ENCODE measurements at regions not wholly inside any gene's neighbourhood (a gene's known extent, or its start where the extent isn't known, plus 50 kb on each side); places are given as distances from the start of the nearest gene placed in this dataset.

DNA sequence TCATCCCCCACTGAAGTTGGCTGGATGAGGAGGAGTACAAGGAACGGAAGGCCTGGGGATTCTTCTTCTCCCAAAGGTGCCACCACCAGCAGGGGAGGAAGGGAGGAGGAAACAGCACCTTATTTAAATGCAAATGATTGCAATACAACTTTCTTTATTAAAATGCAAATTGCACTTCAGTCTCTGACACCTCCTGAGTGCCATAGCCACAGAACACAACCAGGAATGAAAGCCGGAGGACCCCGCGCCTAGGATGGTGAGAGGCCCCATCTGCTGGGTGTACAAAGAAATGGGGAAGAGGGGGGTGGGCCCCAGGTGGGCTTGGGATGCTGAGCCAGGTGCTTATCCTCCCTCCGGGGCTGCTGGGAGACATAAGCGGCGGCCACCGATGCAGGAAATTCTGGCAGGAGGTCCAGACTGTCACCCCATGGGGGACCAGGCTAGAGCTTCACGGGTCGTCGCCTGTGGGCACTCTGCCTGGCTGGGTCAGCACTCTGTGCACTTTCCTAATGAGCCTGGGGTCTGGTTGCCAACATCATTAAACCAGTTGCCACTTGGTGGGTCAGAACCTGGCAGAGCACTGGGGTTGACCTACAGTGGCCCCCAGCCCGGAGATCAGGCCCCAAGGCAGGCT, 154.2 kb upstream of the MLN start:
- intact Hi-C loops (cut with micrococcal nuclease): no loop called here
- H3K36me3 Mint-ChIP-seq (ENCODE audit: low read depth): no peaks in the 10 kb centered on the region
- peaks cover 6% of the 10 kb centered on the region for H3K4me1 Mint-ChIP-seq (ENCODE audit: low read depth)

DNA sequence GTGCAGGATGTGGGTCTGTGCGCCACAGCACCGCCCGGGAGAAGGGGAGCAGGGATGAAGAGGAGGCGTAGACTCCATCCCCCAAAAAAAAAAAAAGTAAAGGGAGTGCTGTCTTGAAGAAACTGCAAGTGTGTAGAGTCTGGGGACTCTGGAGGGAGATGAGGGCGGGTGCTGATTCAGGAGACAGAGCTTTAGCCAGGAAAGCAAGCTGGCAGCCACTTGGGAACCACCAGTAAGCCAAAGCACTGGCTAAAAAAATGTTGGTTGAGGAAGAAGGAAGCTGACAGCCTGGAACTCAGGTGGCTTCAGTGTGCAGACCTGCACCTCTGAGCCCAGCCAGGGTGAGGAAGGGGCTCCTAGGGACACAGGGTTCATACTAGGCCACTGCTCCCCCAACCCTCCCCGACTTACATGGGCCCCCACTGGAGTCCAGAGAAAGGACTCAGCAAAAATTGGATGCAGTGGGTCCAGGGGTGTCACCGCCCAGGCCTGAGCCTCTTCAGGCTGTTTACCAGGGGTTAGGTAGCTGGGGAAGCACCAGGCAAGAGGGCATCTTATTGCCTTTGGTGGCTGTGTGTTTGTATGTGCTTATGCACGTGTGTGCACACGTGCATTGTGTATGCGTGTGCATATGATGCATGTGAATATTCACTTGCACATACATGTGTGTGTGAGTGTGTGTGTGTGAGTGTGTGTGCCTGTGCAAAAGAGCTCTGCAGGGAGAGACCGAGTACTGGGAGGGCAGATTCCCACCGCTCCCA, 153.5 kb upstream of the MLN start:
- Mint-ChIP-seq H3K27me3 (peaks cover 4% of the 10 kb centered on the region), H3K36me3 (ENCODE audit: low read depth) (no peaks in the 10 kb centered on the region), H3K27ac (no peak overlapping the region), H3K9me3 (no peaks in the 10 kb centered on the region), H3K4me3 (no peak overlapping the region), H3K4me1 (ENCODE audit: low read depth) (peaks cover 6% of the 10 kb centered on the region)
- intact Hi-C loops (cut with micrococcal nuclease): no loop called here

More for the DNA sequence above, 154.2 kb upstream of the MLN start:
- no peak overlapping the region for H3K4me3 Mint-ChIP-seq
- H3K27ac Mint-ChIP-seq: no peak overlapping the region
- H3K27me3 Mint-ChIP-seq: peaks cover 4% of the 10 kb centered on the region
- no peaks in the 10 kb centered on the region for H3K9me3 Mint-ChIP-seq

GRCh38 chr6:33956206-33956605, 152.4 kb upstream of the MLN start:
- H3K36me3 Mint-ChIP-seq (ENCODE audit: low read depth): no peaks in the 10 kb centered on the region
- H3K27me3 Mint-ChIP-seq: peaks cover 4% of the 10 kb centered on the region
- H3K27ac Mint-ChIP-seq: no peak overlapping the region
- intact Hi-C loops (cut with micrococcal nuclease): no loop called here
- H3K4me3 Mint-ChIP-seq: no peak overlapping the region
- no peaks in the 10 kb centered on the region for H3K9me3 Mint-ChIP-seq
- H3K4me1 Mint-ChIP-seq (ENCODE audit: low read depth): peaks cover 6% of the 10 kb centered on the region

DNA sequence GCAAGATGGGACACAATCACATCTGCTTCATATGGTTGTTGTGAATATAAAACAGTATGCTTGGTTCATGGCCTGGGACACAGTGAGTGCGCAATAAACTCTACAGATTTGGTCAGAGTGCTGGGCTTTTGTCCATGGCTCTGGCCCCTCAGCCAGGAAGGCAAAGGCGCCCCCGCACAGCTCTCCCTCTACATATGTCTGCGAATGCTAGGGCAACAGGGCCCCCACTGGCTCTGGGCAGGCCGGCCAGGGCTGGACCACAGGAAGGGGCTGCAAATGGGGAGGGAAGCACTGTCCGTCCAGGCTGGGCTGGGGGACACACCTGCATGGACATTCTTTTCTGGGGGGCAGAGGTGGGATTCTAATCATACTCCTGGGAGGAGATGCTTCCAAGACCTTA, 151.8 kb upstream of the MLN start:
- no peaks in the 10 kb centered on the region for H3K9me3 Mint-ChIP-seq

DNA sequence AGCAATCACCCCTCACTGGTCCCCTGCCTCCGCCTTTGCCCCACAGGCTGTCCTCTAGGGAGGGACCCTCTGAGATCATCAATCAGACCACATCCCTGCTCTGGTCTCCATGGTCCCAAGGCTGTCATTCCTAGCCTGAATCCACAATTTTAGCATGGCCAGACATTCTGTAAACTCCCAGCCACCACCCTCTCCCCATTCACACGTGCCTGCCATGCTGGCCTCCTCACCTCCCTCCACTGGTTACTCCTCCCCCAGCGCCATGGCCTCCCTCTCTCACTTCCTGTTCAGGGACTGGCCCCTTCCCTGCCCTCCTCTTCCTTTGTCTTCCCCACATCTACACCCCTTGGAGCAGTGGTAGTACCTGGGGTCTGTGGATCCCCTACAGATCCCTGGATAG, 150.7 kb upstream of the MLN start:
- Mint-ChIP-seq H3K27me3 (peaks cover 2% of the 10 kb centered on the region), H3K4me1 (ENCODE audit: low read depth) (peaks cover 6% of the 10 kb centered on the region), H3K36me3 (ENCODE audit: low read depth) (no peaks in the 10 kb centered on the region), H3K4me3 (no peak overlapping the region), H3K27ac (no peak overlapping the region), H3K9me3 (no peaks in the 10 kb centered on the region)
- intact Hi-C loops (cut with micrococcal nuclease): no loop called here

More for the DNA sequence above, 151.8 kb upstream of the MLN start:
- peaks cover 6% of the 10 kb centered on the region for H3K4me1 Mint-ChIP-seq (ENCODE audit: low read depth)
- intact Hi-C loops (cut with micrococcal nuclease): no loop called here
- H3K27ac Mint-ChIP-seq: no peak overlapping the region
- peaks cover 2% of the 10 kb centered on the region for H3K27me3 Mint-ChIP-seq
- H3K4me3 Mint-ChIP-seq: no peak overlapping the region
- no peaks in the 10 kb centered on the region for H3K36me3 Mint-ChIP-seq (ENCODE audit: low read depth)

GRCh38 chr6:33953171-33953570, 149.4 kb upstream of the MLN start:
- no peaks in the 10 kb centered on the region for H3K9me3 Mint-ChIP-seq
- H3K4me3 Mint-ChIP-seq: no peak overlapping the region
- no peaks in the 10 kb centered on the region for H3K36me3 Mint-ChIP-seq (ENCODE audit: low read depth)
- H3K27me3 Mint-ChIP-seq: peaks cover 2% of the 10 kb centered on the region
- no peak overlapping the region for H3K27ac Mint-ChIP-seq
- H3K4me1 Mint-ChIP-seq (ENCODE audit: low read depth): peaks cover 6% of the 10 kb centered on the region
- intact Hi-C loops (cut with micrococcal nuclease): no loop called here

- peaks cover 2% of the 10 kb centered on the region for H3K27me3 Mint-ChIP-seq
- H3K36me3 Mint-ChIP-seq (ENCODE audit: low read depth): no peaks in the 10 kb centered on the region
- intact Hi-C loops (cut with micrococcal nuclease): no loop called here
- no peaks in the 10 kb centered on the region for H3K9me3 Mint-ChIP-seq
- no peak overlapping the region for H3K4me3 Mint-ChIP-seq
- H3K27ac Mint-ChIP-seq: no peak overlapping the region
- H3K4me1 Mint-ChIP-seq (ENCODE audit: low read depth): peaks cover 6% of the 10 kb centered on the region
Observed at GRCh38 chr6:33952016-33952415, 148.2 kb upstream of the MLN start.

GRCh38 chr6:33950891-33951889, 147.4 kb upstream of the MLN start:
- H3K36me3 Mint-ChIP-seq (ENCODE audit: low read depth): no peaks in the 10 kb centered on the region
- H3K4me3 Mint-ChIP-seq: no peak overlapping the region
- no peak overlapping the region for H3K27ac Mint-ChIP-seq
- peaks cover 2% of the 10 kb centered on the region for H3K27me3 Mint-ChIP-seq
- H3K4me1 Mint-ChIP-seq (ENCODE audit: low read depth): peaks cover 6% of the 10 kb centered on the region
- intact Hi-C loops (cut with micrococcal nuclease): no loop called here
- H3K9me3 Mint-ChIP-seq: no peaks in the 10 kb centered on the region

DNA sequence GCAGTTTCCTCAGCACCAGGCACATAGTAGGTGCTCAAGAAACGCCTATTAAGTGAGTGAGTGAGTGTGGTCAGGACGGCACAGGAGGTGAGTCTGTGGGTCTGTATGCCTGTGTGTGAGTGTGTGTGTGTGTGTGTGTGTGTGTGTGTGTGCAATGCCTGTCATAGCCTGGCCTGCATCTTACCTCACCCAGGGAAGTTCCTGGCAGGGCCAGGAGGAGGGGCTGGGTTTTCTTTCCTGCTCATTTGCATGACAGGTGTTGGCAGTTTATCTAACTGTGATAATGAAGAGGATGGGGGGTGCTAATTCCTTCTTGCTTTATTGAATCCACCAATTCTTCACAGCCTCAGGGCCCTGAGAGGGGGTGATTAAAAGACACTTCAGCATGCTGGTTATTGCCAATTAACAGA, 146.7 kb upstream of the MLN start:
- no peak overlapping the region for H3K27ac Mint-ChIP-seq
- H3K36me3 Mint-ChIP-seq (ENCODE audit: low read depth): no peaks in the 10 kb centered on the region
- H3K4me3 Mint-ChIP-seq: no peak overlapping the region
- no peaks in the 10 kb centered on the region for H3K9me3 Mint-ChIP-seq
- H3K27me3 Mint-ChIP-seq: peaks cover 2% of the 10 kb centered on the region
- H3K4me1 Mint-ChIP-seq (ENCODE audit: low read depth): peaks cover 6% of the 10 kb centered on the region
- intact Hi-C loops (cut with micrococcal nuclease): no loop called here

- H3K36me3 Mint-ChIP-seq (ENCODE audit: low read depth): no peaks in the 10 kb centered on the region
- intact Hi-C loops (cut with micrococcal nuclease): no loop called here
Observed at GRCh38 chr6:33949877-33950435, 146.2 kb upstream of the MLN start.

GRCh38 chr6:33949111-33949510, 145.3 kb upstream of the MLN start:
- Mint-ChIP-seq H3K4me1 (ENCODE audit: low read depth) (no peaks in the 10 kb centered on the region), H3K36me3 (ENCODE audit: low read depth) (no peaks in the 10 kb centered on the region), H3K4me3 (no peak overlapping the region), H3K27me3 (peaks cover 2% of the 10 kb centered on the region), H3K27ac (no peak overlapping the region), H3K9me3 (no peaks in the 10 kb centered on the region)
- intact Hi-C loops (cut with micrococcal nuclease): no loop called here

More at GRCh38 chr6:33949877-33950435, 146.2 kb upstream of the MLN start:
- Mint-ChIP-seq H3K9me3 (no peaks in the 10 kb centered on the region), H3K4me3 (no peak overlapping the region), H3K4me1 (ENCODE audit: low read depth) (peaks cover 6% of the 10 kb centered on the region), H3K27me3 (peaks cover 2% of the 10 kb centered on the region), H3K27ac (no peak overlapping the region)

GRCh38 chr6:33947916-33948594, 144.3 kb upstream of the MLN start:
- Mint-ChIP-seq H3K27me3 (peaks cover 3% of the 10 kb centered on the region), H3K9me3 (no peaks in the 10 kb centered on the region), H3K27ac (no peak overlapping the region), H3K4me1 (ENCODE audit: low read depth) (no peaks in the 10 kb centered on the region), H3K4me3 (no peak overlapping the region), H3K36me3 (ENCODE audit: low read depth) (no peaks in the 10 kb centered on the region)
- intact Hi-C loops (cut with micrococcal nuclease): no loop called here

- Mint-ChIP-seq H3K27ac (no peak overlapping the region), H3K9me3 (no peaks in the 10 kb centered on the region), H3K27me3 (peaks cover 3% of the 10 kb centered on the region), H3K4me3 (no peak overlapping the region), H3K36me3 (ENCODE audit: low read depth) (no peaks in the 10 kb centered on the region), H3K4me1 (ENCODE audit: low read depth) (no peaks in the 10 kb centered on the region)
- intact Hi-C loops (cut with micrococcal nuclease): no loop called here
Observed at GRCh38 chr6:33947047-33947446, 143.2 kb upstream of the MLN start.

Measured in dendritic cell treated with granulocyte-macrophage colony-stimulating factor and Interleukin-4, amounts not matched to agents 40 ng/mL and 50 ng/mL, for 4 days (primary cell).